ENCODE measurements at regions not wholly inside any gene's neighbourhood (a gene's known extent, or its start where the extent isn't known, plus 50 kb on each side); places are given as distances from the start of the nearest gene placed in this dataset.

DNA sequence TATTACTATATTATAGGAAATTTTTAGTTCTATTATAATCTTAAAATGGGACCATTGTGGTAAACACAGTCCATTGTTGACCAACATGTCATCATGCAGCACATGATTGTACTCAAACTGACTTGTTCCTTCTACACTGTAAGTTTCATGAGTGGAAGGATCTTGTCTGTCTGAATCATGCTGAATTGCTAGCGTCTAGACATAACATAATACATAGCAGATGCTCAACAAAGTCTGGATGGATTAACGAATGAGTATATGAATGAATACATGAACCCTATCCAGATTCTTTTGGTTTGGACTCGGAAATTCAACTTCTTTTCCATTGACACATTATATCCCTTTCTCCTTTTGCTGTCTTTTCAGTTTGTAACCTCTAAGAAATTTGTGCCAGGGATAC, 429.2 kb upstream of the SGCD start:
- TF ChIP-seq, protein P1, sequence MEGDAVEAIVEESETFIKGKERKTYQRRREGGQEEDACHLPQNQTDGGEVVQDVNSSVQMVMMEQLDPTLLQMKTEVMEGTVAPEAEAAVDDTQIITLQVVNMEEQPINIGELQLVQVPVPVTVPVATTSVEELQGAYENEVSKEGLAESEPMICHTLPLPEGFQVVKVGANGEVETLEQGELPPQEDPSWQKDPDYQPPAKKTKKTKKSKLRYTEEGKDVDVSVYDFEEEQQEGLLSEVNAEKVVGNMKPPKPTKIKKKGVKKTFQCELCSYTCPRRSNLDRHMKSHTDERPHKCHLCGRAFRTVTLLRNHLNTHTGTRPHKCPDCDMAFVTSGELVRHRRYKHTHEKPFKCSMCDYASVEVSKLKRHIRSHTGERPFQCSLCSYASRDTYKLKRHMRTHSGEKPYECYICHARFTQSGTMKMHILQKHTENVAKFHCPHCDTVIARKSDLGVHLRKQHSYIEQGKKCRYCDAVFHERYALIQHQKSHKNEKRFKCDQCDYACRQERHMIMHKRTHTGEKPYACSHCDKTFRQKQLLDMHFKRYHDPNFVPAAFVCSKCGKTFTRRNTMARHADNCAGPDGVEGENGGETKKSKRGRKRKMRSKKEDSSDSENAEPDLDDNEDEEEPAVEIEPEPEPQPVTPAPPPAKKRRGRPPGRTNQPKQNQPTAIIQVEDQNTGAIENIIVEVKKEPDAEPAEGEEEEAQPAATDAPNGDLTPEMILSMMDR (IDR thresholded peaks at IDR 0.05): no peak
- TF ChIP-seq POLR2A (IDR thresholded peaks at IDR 0.05) (no peak), POLR2AphosphoS5 (IDR thresholded peaks at IDR 0.05) (no peak)
